GM23248 (cell line): ENCODE measurements at regions not wholly inside any gene's neighbourhood (a gene's known extent, or its start where the extent isn't known, plus 50 kb on each side); places are given as distances from the start of the nearest gene placed in this dataset.

ENCODE experiments used
- EZH2 ChIP-seq: fragments of 200-600 bp; sonication (generic); IDR thresholded peaks from 2 replicates; pipeline ENCODE4 v1.6.1; 2018; ENCODE audit warnings: antibody characterized with exemption, mild to moderate bottlenecking; ENCODE audit not compliant: insufficient read depth, poor library complexity, severe bottlenecking
- EZH2phosphoT487 ChIP-seq: fragments of 200-600 bp; sonication (generic); IDR thresholded peaks from 2 replicates; pipeline ENCODE4 v1.6.1; 2018; ENCODE audit warnings: antibody characterized with exemption, moderate library complexity, mild to moderate bottlenecking, low read depth; ENCODE audit not compliant: insufficient read depth

DNA sequence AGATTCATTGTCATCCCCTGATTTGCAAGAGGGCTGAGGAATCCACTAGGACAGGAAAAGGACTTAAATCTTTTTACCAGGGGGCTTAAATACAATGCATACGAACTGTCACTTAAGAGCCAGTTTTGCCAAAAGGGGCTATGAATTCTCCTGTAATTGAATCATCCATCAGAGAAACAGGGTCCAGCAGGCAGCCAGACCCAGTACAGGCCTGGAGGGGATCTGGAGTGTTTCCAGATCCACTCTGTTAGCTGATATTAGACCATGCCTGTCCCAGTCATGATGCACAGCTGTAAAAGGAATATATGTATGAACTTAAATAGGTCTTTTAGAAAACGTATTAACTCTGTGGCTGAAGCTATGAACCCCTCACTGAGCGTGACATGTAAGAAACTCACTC is 53.8 kb upstream of the PRSS23 start:
- TF ChIP-seq EZH2 (no peak), EZH2phosphoT487 (no peak)
